ENCODE measurements at regions not wholly inside any gene's neighbourhood (a gene's known extent, or its start where the extent isn't known, plus 50 kb on each side); places are given as distances from the start of the nearest gene placed in this dataset.

GRCh38 chr2:173669271-173669853 lies 295.8 kb downstream of the SP3 start:
- peak; percentile 41 for DNase-seq (ENCODE audit: low read depth)

GRCh38 chr2:173669888-173670287 lies 295.3 kb downstream of the SP3 start:
- DNase-seq (ENCODE audit: low read depth), result no peak

GRCh38 chr2:173672573-173673340 lies 292.4 kb downstream of the SP3 start:
- no peak for DNase-seq (ENCODE audit: low read depth)

- DNase-seq (ENCODE audit: low read depth), result no peak
These were observed 291.5 kb downstream of the SP3 start for GRCh38 chr2:173673640-173674039.

GRCh38 chr2:173676647-173677046 lies 288.5 kb downstream of the SP3 start:
- DNase-seq (ENCODE audit: low read depth), result no peak

GRCh38 chr2:173678186-173678585 lies 287.0 kb downstream of the SP3 start:
- no peak for DNase-seq (ENCODE audit: low read depth)

GRCh38 chr2:173680574-173680973 lies 284.6 kb downstream of the SP3 start:
- DNase-seq (ENCODE audit: low read depth), result peak; percentile 33

- no peak for DNase-seq (ENCODE audit: low read depth)
These were observed 283.1 kb downstream of the SP3 start for GRCh38 chr2:173681881-173682650.

GRCh38 chr2:173684896-173685459 lies 280.2 kb downstream of the SP3 start:
- no peak for DNase-seq (ENCODE audit: low read depth)

GRCh38 chr2:173690349-173690748 lies 274.8 kb downstream of the SP3 start:
- peak; percentile 4 for DNase-seq (ENCODE audit: low read depth)

GRCh38 chr2:173692068-173692467 lies 273.1 kb downstream of the SP3 start:
- no peak for DNase-seq (ENCODE audit: low read depth)

- DNase-seq (ENCODE audit: low read depth), result no peak
These were observed 272.1 kb downstream of the SP3 start for GRCh38 chr2:173693044-173693589.

GRCh38 chr2:173696274-173696673 lies 268.9 kb downstream of the SP3 start:
- no peak for DNase-seq (ENCODE audit: low read depth)

GRCh38 chr2:173697929-173698328 lies 267.2 kb downstream of the SP3 start:
- DNase-seq (ENCODE audit: low read depth), result no peak

GRCh38 chr2:173705656-173706055 lies 259.5 kb downstream of the SP3 start:
- no peak for DNase-seq (ENCODE audit: low read depth)

GRCh38 chr2:173706936-173707335 lies 258.2 kb downstream of the SP3 start:
- no peak for DNase-seq (ENCODE audit: low read depth)

- peak; percentile 3 for DNase-seq (ENCODE audit: low read depth)
These were observed 256.4 kb downstream of the SP3 start for GRCh38 chr2:173708806-173709205.

- no peak for DNase-seq (ENCODE audit: low read depth)
These were observed 253.4 kb downstream of the SP3 start for GRCh38 chr2:173711816-173712215.

- no peak for DNase-seq (ENCODE audit: low read depth)
These were observed 251.1 kb downstream of the SP3 start for GRCh38 chr2:173713904-173714555.

GRCh38 chr2:173715441-173715840 lies 249.7 kb downstream of the SP3 start:
- DNase-seq (ENCODE audit: low read depth), result peak; percentile 21

- DNase-seq (ENCODE audit: low read depth), result peak; percentile 35
These were observed 248.6 kb downstream of the SP3 start for GRCh38 chr2:173716458-173717052.

All from renal cortical epithelial cell (primary cell).